ENCODE measurements at regions not wholly inside any gene's neighbourhood (a gene's known extent, or its start where the extent isn't known, plus 50 kb on each side); places are given as distances from the start of the nearest gene placed in this dataset.

GRCh38 chr14:62451221-62451620 is 594.0 kb downstream of the KCNH5 start:
- TF ChIP-seq POLR2A (IDR thresholded peaks at IDR 0.05) (no peak), CTCF (IDR thresholded peaks at IDR 0.05) (no peak), POLR2AphosphoS5 (IDR thresholded peaks at IDR 0.05) (no peak)
